Colonic mucosa (tissue), 4 donors: ENCODE measurements at regions not wholly inside any gene's neighbourhood (a gene's known extent, or its start where the extent isn't known, plus 50 kb on each side); places are given as distances from the start of the nearest gene placed in this dataset.

ENCODE experiments used
- DNase-seq: peaks from one replicate; pipeline ENCODE4 v3.0.0-alpha.2; 2020
- H3K27ac ChIP-seq: fragments of 200-600 bp; one replicate; pipeline ENCODE4 v1.8.0; 2021
- H3K27me3 ChIP-seq: fragments of 200-600 bp; one replicate; pipeline ENCODE4 v1.8.0; 2021
- H3K36me3 ChIP-seq: fragments of 200-600 bp; one replicate; pipeline ENCODE4 v1.8.0; 2021
- H3K4me1 ChIP-seq: fragments of 200-600 bp; one replicate; pipeline ENCODE4 v1.8.0; 2021; ENCODE audit warnings: mild to moderate bottlenecking
- H3K4me3 ChIP-seq: fragments of 200-600 bp; one replicate; pipeline ENCODE4 v1.8.0; 2021
- H3K9ac ChIP-seq, 2 donors: one replicate each; pipeline ENCODE4 v1.7.0; 2013; ENCODE audit warnings: control low read depth in 2 of 2, low read depth in 2 of 2, low read length in 2 of 2
- H3K9me3 ChIP-seq: fragments of 200-600 bp; one replicate; pipeline ENCODE4 v1.8.0; 2021
- intact Hi-C: fragments of 100-400 bp; cut with DNase I; formaldehyde crosslinking; loops from one replicate; pipeline ENCODE4 v1.14.1; 2022
- TF ChIP-seq, protein P1 (sequence below): fragments of 200-600 bp; IDR thresholded peaks from one replicate; pipeline ENCODE4 v1.8.0; 2022; ENCODE audit warnings: antibody characterized with exemption, mild to moderate bottlenecking
- donor health status: healthy.
- donor health status: DM: no; HTN: no; CAD: no.
- donor health status: DM: no; HTN: no; CAD: no.

DNA sequence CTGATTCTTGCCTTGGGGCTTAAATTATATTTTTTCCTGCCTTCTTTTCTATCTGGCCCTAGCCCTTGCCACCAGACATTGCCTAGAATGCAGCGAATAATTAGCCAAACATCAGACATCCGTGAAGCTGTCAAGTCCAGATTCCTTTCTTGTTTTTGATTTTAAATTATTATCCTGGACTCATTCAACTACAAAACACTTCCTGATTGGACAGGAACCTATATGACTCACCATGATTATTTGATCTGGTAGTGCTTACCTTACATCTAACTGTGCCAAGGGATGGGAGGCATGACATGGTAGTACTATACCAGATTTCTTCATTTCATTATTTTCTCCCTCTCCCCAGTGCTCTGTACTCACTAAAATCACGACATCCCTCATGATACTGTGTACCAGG is 829.6 kb downstream of the TLR4 start:
- TF ChIP-seq, protein P1, sequence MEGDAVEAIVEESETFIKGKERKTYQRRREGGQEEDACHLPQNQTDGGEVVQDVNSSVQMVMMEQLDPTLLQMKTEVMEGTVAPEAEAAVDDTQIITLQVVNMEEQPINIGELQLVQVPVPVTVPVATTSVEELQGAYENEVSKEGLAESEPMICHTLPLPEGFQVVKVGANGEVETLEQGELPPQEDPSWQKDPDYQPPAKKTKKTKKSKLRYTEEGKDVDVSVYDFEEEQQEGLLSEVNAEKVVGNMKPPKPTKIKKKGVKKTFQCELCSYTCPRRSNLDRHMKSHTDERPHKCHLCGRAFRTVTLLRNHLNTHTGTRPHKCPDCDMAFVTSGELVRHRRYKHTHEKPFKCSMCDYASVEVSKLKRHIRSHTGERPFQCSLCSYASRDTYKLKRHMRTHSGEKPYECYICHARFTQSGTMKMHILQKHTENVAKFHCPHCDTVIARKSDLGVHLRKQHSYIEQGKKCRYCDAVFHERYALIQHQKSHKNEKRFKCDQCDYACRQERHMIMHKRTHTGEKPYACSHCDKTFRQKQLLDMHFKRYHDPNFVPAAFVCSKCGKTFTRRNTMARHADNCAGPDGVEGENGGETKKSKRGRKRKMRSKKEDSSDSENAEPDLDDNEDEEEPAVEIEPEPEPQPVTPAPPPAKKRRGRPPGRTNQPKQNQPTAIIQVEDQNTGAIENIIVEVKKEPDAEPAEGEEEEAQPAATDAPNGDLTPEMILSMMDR: no peak
- Histone ChIP-seq H3K9ac (no peak overlapping the region), H3K27ac (no peak overlapping the region), H3K27me3 (no peaks in the 10 kb centered on the region), H3K36me3 (no peaks in the 10 kb centered on the region), H3K4me3 (no peak overlapping the region), H3K9me3 (no peaks in the 10 kb centered on the region), H3K4me1 (no peaks in the 10 kb centered on the region)
- intact Hi-C loops: no loop called here
- no peak for DNase-seq

GRCh38 chr9:118536153-118536552 is 832.0 kb downstream of the TLR4 start:
- no peaks in the 10 kb centered on the region for H3K4me1 ChIP-seq
- no peaks in the 10 kb centered on the region for H3K36me3 ChIP-seq
- H3K27me3 ChIP-seq: no peaks in the 10 kb centered on the region
- no peak overlapping the region for H3K4me3 ChIP-seq
- no peak overlapping the region for H3K27ac ChIP-seq
- intact Hi-C loops: no loop called here
- DNase-seq: no peak
- H3K9me3 ChIP-seq: no peaks in the 10 kb centered on the region
- TF ChIP-seq, protein P1: no peak
- H3K9ac ChIP-seq: no peak overlapping the region

GRCh38 chr9:118538959-118539358 is 830.3 kb downstream of the BRINP1 start:
- TF ChIP-seq, protein P1: no peak
- intact Hi-C loops: no loop called here
- no peak overlapping the region for H3K27ac ChIP-seq
- H3K4me1 ChIP-seq: no peaks in the 10 kb centered on the region
- H3K4me3 ChIP-seq: no peak overlapping the region
- no peaks in the 10 kb centered on the region for H3K9me3 ChIP-seq
- no peaks in the 10 kb centered on the region for H3K27me3 ChIP-seq
- DNase-seq: no peak
- H3K9ac ChIP-seq: no peak overlapping the region
- H3K36me3 ChIP-seq: no peaks in the 10 kb centered on the region

GRCh38 chr9:118553465-118553864 is 815.8 kb downstream of the BRINP1 start:
- H3K27me3 ChIP-seq: no peaks in the 10 kb centered on the region
- no peak overlapping the region for H3K27ac ChIP-seq
- H3K9me3 ChIP-seq: no peaks in the 10 kb centered on the region
- intact Hi-C loops: no loop called here
- H3K4me3 ChIP-seq: no peak overlapping the region
- no peak overlapping the region for H3K9ac ChIP-seq
- TF ChIP-seq, protein P1: no peak
- no peak for DNase-seq
- no peaks in the 10 kb centered on the region for H3K36me3 ChIP-seq
- no peaks in the 10 kb centered on the region for H3K4me1 ChIP-seq

GRCh38 chr9:118554987-118555386 is 814.2 kb downstream of the BRINP1 start:
- TF ChIP-seq, protein P1: no peak
- Histone ChIP-seq H3K4me3 (no peak overlapping the region), H3K27ac (no peak overlapping the region), H3K4me1 (no peaks in the 10 kb centered on the region), H3K9me3 (no peaks in the 10 kb centered on the region), H3K27me3 (no peaks in the 10 kb centered on the region), H3K36me3 (no peaks in the 10 kb centered on the region), H3K9ac (no peak overlapping the region)
- intact Hi-C loops: no loop called here
- no peak for DNase-seq

DNA sequence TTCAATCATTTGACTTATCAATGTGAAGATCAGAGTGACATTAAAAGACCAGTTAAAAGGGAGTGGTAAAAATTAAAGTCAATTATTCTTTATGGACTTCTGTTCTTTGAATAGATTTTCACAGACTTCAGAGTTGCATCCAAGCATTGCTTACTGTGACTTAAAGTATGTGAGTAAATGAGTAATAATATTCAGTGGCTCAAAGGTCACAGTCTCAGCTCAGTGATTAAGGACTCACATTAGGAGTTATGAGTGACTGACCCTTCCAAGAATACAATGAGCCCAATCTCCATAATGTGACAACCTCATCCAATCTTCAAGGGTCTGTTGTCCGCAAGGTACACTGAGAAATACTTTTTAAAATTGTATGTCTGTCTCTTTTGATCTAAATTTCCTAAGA is 811.2 kb downstream of the BRINP1 start:
- H3K36me3 ChIP-seq: no peaks in the 10 kb centered on the region
- TF ChIP-seq, protein P1: no peak
- intact Hi-C loops: no loop called here
- no peaks in the 10 kb centered on the region for H3K4me1 ChIP-seq
- no peak overlapping the region for H3K4me3 ChIP-seq
- H3K9me3 ChIP-seq: no peaks in the 10 kb centered on the region
- no peak for DNase-seq
- no peak overlapping the region for H3K27ac ChIP-seq
- no peaks in the 10 kb centered on the region for H3K27me3 ChIP-seq
- no peak overlapping the region for H3K9ac ChIP-seq
